Esophagus muscularis mucosa (tissue), 4 donors: ENCODE measurements at regions not wholly inside any gene's neighbourhood (a gene's known extent, or its start where the extent isn't known, plus 50 kb on each side); places are given as distances from the start of the nearest gene placed in this dataset.

Experiments
- DNase-seq: peaks from one replicate; pipeline ENCODE4 v3.0.0-alpha.2; 2017; ENCODE audit errors: extremely low spot score
- H3K27ac ChIP-seq, 4 donors: fragments of 200-600 bp; sonication (generic); replicated peaks in 1 of 4; 1 replicate in 3 of 4; 2 replicates in 1 of 4; pipeline ENCODE4 v1.5.1; 2016 to 2019; ENCODE audit warnings: mild to moderate bottlenecking in 1 of 4
- H3K27me3 ChIP-seq, 4 donors: fragments of 200-600 bp; sonication (generic); one replicate each; pipeline versions ENCODE4 v1.5.1 to v1.6.0; 2016 to 2019
- H3K36me3 ChIP-seq, 4 donors: fragments of 200-600 bp; sonication (generic); one replicate each; pipeline ENCODE4 v1.5.1; 2016 to 2019
- H3K4me1 ChIP-seq, 4 donors: fragments of 200-600 bp; sonication (generic); one replicate each; pipeline ENCODE4 v1.5.1; 2016 to 2019
- H3K4me3 ChIP-seq, 4 donors: fragments of 200-600 bp; sonication (generic); 1 replicate in 2 of 4; 2 replicates in 2 of 4; pipeline ENCODE4 v1.5.1; 2016 to 2019; ENCODE audit warnings: mild to moderate bottlenecking in 4 of 4, moderate library complexity in 1 of 4
- H3K9me3 ChIP-seq, 4 donors: fragments of 200-600 bp; sonication (generic); 1 replicate in 3 of 4; 2 replicates in 1 of 4; pipeline ENCODE4 v1.5.1; 2016 to 2019
- EP300 ChIP-seq: sonication (generic); formaldehyde crosslinking; IDR thresholded peaks from one replicate; pipeline ENCODE4 v1.6.1; 2017; ENCODE audit warnings: antibody characterized with exemption
- POLR2A ChIP-seq: fragments of 450-650 bp; IDR thresholded peaks from one replicate; pipeline ENCODE4 v1.6.1; 2017; ENCODE audit warnings: antibody characterized with exemption, moderate library complexity, mild to moderate bottlenecking, low read depth
- POLR2AphosphoS5 ChIP-seq, 2 donors: sonication (generic); formaldehyde crosslinking; IDR thresholded peaks; one replicate each; pipeline ENCODE4 v1.6.1; 2017; ENCODE audit warnings: antibody characterized with exemption in 2 of 2
- WGBS: methylation state at CpG from one replicate; pipeline ENCODE4 v1.1.5; 2018; 5-methylcytosine and 5-hydroxymethylcytosine counted together
- intact Hi-C: fragments of 100-400 bp; cut with DNase I; formaldehyde crosslinking; loops from one replicate; pipeline ENCODE4 v1.15.1; 2023
- TF ChIP-seq, protein P1 (sequence below), 3 experiments: fragments of 200-600 bp in 2 of 3; fragments of 450-650 bp in 1 of 3; sonication (generic) in 2 of 3; IDR thresholded peaks; one replicate each; pipeline ENCODE4 v1.5.1; 2017 to 2019; ENCODE audit warnings: antibody characterized with exemption in 3 of 3, mild to moderate bottlenecking in 2 of 3, moderate library complexity in 1 of 3

DNA sequence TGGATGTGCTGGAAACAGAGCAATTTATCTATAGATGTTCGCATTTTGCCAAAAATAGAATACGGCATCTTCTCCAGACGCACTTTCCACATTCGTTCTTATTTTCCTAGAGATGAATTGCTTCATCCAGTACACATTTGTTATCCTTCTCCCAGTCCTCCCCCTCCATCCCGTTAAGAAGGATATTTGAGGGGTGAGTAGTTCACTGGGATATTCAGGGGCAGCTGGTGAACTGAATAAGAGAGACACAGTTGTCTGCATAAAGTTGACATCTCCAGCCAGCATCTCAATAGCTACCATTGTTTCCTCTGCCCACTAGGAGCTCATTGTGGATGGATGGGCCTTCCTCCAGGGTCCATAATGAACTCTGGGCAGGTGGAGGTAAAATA lies 456.8 kb upstream of the NRP1 start:
- no peaks in the 10 kb centered on the region for H3K9me3 ChIP-seq
- no peaks in the 10 kb centered on the region for H3K36me3 ChIP-seq
- no peak for DNase-seq
- 78% methylated on average over 5 of the region's 5 CpGs for WGBS
- TF ChIP-seq EP300 (no peak), POLR2A (no peak), POLR2AphosphoS5 (IDR thresholded peaks at IDR 0.05) (no peak)
- TF ChIP-seq, protein P1, sequence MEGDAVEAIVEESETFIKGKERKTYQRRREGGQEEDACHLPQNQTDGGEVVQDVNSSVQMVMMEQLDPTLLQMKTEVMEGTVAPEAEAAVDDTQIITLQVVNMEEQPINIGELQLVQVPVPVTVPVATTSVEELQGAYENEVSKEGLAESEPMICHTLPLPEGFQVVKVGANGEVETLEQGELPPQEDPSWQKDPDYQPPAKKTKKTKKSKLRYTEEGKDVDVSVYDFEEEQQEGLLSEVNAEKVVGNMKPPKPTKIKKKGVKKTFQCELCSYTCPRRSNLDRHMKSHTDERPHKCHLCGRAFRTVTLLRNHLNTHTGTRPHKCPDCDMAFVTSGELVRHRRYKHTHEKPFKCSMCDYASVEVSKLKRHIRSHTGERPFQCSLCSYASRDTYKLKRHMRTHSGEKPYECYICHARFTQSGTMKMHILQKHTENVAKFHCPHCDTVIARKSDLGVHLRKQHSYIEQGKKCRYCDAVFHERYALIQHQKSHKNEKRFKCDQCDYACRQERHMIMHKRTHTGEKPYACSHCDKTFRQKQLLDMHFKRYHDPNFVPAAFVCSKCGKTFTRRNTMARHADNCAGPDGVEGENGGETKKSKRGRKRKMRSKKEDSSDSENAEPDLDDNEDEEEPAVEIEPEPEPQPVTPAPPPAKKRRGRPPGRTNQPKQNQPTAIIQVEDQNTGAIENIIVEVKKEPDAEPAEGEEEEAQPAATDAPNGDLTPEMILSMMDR (IDR thresholded peaks at IDR 0.05), result no peak
- H3K27ac ChIP-seq, result no peak overlapping the region
- no peaks in the 10 kb centered on the region for H3K4me1 ChIP-seq
- H3K27me3 ChIP-seq, result no peaks in the 10 kb centered on the region
- no peak overlapping the region for H3K4me3 ChIP-seq
- intact Hi-C loops, result no loop called here

DNA sequence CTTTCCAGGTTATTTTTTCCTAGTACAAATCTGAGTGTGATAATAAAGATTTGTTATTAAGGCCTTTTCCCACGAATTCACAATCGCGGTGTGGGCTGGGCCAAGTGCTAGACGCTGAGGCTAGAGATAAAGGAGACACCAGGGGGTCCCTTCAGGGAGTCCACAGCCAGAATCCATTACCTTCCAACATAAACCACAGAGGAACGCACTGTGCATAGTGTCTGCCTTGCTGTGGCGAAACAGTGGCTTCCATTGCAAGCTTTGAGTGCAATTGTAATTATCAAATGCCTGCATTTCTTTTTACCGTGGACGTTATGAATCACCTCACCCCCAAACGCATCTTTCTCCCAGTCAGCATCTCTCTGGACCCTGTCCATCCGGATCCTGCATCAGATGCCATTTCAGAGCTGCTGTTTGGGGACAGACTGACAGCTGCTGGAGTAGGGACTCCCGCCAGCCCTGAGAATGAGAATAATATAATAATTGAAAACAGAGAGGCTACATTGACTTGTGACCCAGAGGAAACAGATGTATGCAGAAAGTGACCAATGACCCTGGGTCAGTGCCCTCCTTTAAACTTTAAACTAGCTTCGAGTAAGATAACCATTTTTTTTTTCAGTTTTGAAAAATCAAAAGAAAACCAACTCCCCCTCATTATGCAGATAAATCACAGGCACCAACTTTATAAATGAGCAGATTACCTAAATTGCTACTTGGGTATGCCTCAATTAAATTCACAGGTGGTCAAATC lies 456.2 kb upstream of the NRP1 start:
- Histone ChIP-seq H3K27me3 (no peaks in the 10 kb centered on the region), H3K4me3 (no peak overlapping the region), H3K9me3 (no peaks in the 10 kb centered on the region), H3K4me1 (no peaks in the 10 kb centered on the region), H3K27ac (no peak overlapping the region), H3K36me3 (no peaks in the 10 kb centered on the region)
- 72% methylated on average over 12 of the region's 12 CpGs for WGBS
- DNase-seq, result no peak
- intact Hi-C loops, result no loop called here
- TF ChIP-seq, protein P1 (IDR thresholded peaks at IDR 0.05), result no peak
- TF ChIP-seq POLR2A (no peak), POLR2AphosphoS5 (IDR thresholded peaks at IDR 0.05) (no peak), EP300 (no peak)

DNA sequence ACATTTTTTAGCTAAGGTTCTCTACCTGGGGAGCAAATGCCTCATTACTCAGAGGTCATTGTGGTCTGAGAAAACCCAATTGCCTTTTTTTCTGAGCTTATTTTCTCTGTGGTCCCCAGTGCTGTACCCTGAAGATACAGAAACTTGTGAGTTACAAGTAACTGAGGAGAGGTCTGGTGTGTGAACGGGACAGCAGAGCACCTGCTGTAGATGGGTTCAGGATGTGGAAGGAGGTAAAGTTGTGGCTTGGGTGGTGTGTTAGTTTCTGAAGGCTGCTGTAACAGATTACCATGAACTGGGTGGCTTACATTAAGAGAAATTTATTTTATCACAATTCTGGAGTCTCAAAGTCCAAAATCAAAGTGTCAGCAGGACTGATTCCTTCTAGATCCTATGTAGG lies 449.1 kb upstream of the NRP1 start:
- no peaks in the 10 kb centered on the region for H3K4me1 ChIP-seq
- H3K27me3 ChIP-seq, result no peaks in the 10 kb centered on the region
- no peak for DNase-seq
- 100% methylated on average over 1 of the region's 1 CpG for WGBS
- peaks cover 0 to 3% (median 0%) of the 10 kb centered on the region in 4 donors for H3K9me3 ChIP-seq
- TF ChIP-seq POLR2A (no peak), POLR2AphosphoS5 (IDR thresholded peaks at IDR 0.05) (no peak), EP300 (no peak)
- TF ChIP-seq, protein P1 (IDR thresholded peaks at IDR 0.05), result no peak
- H3K36me3 ChIP-seq, result no peaks in the 10 kb centered on the region
- no peak overlapping the region for H3K4me3 ChIP-seq
- intact Hi-C loops, result no loop called here
- no peak overlapping the region for H3K27ac ChIP-seq

DNA sequence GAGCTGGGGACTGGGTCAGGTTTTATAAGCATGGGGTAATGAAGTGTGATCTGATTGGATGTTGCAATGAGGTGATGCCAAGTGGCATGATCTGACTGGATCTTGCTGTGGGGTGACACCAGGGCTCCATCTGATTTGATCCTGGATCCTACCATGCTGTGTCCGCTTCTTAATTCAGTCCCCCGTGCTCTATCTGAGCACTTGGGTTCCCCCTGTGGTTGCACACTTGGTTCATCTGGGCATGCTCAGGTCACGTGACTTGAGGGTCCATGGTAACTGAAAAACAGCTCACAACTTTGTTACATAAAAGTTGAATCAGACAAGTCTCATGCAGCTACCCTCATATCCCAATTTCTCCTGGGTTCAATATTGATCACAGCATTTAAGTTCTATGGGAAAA lies 448.6 kb upstream of the NRP1 start:
- intact Hi-C loops, result no loop called here
- no peak for DNase-seq
- H3K27ac ChIP-seq, result no peak overlapping the region
- no peaks in the 10 kb centered on the region for H3K36me3 ChIP-seq
- 96% methylated on average over 2 of the region's 3 CpGs for WGBS
- no peaks in the 10 kb centered on the region for H3K27me3 ChIP-seq
- peaks cover 0 to 3% (median 0%) of the 10 kb centered on the region in 4 donors for H3K9me3 ChIP-seq
- no peak overlapping the region for H3K4me3 ChIP-seq
- no peaks in the 10 kb centered on the region for H3K4me1 ChIP-seq
- no peak for TF ChIP-seq EP300
- TF ChIP-seq, protein P1 (IDR thresholded peaks at IDR 0.05), result no peak
- no peak for TF ChIP-seq POLR2A
- no peak for TF ChIP-seq POLR2AphosphoS5 (IDR thresholded peaks at IDR 0.05)
